T-cell (primary cell): ENCODE measurements at regions not wholly inside any gene's neighbourhood (a gene's known extent, or its start where the extent isn't known, plus 50 kb on each side); places are given as distances from the start of the nearest gene placed in this dataset.

Experiments
- ATAC-seq, 4 experiments: fragments of 200-7000 bp in 3 of 4; fragments of 150-1000 bp in 1 of 4; cut with Tn5 transposase; replicated peaks in 1 of 4; 1 replicate in 3 of 4; 2 replicates in 1 of 4; pipeline ENCODE4 v1.10.0; 2021; ENCODE audit warnings: moderate library complexity in 3 of 4, mild to moderate bottlenecking in 2 of 4, moderate number of reproducible peaks in 1 of 4
- CTCF ChIA-PET, 2 donors: fragments of 300-600 bp; sonication (Branson Sonifier 250); formaldehyde crosslinking; loops; one replicate each; lab custom pipeline; 2022; ENCODE audit warnings: antibody characterized with exemption in 2 of 2; lab: Charles Lee
- POLR2A ChIA-PET, 2 donors: fragments of 300-600 bp; sonication (Branson Sonifier 250); formaldehyde crosslinking; loops; one replicate each; lab custom pipeline; 2022; ENCODE audit warnings: antibody characterized with exemption in 2 of 2; lab: Charles Lee
- DNase-seq, 35 experiments: peaks; one replicate each; pipeline versions ENCODE4 v3.0.0 to v3.0.0-alpha.2; 2013 to 2023
- H3K27ac ChIP-seq: one replicate; pipeline ENCODE4 v1.5.1; 2013; ENCODE audit warnings: low read length
- H3K27me3 ChIP-seq, 2 experiments: replicated peaks in 1 of 2; 1 replicate in 1 of 2; 2 replicates in 1 of 2; pipeline versions ENCODE4 v1.6.1 to v1.7.0; 2013; ENCODE audit warnings: low read length in 1 of 2, mixed read lengths in 1 of 2; ENCODE audit not compliant: control insufficient read depth in 2 of 2, insufficient read depth in 2 of 2; ENCODE audit errors: extremely low read depth in 1 of 2
- H3K36me3 ChIP-seq, 2 donors: 1 replicate in 1 of 2; 2 replicates in 1 of 2; pipeline versions ENCODE4 v1.6.1 to v1.7.0; 2013; ENCODE audit warnings: low read length in 1 of 2; ENCODE audit not compliant: control insufficient read depth in 2 of 2, insufficient read depth in 1 of 2; ENCODE audit errors: extremely low read depth in 1 of 2
- H3K4me1 ChIP-seq, 2 experiments: 1 replicate in 1 of 2; 2 replicates in 1 of 2; pipeline versions ENCODE4 v1.6.1 to v1.7.0; 2013; ENCODE audit warnings: low read length in 2 of 2, mixed read lengths in 1 of 2; ENCODE audit not compliant: insufficient read depth in 2 of 2, control insufficient read depth in 1 of 2; ENCODE audit errors: extremely low read depth in 1 of 2
- H3K4me3 ChIP-seq, 2 donors: 1 replicate in 1 of 2; 2 replicates in 1 of 2; pipeline versions ENCODE4 v1.5.1 to v1.7.0; 2013; ENCODE audit warnings: mild to moderate bottlenecking in 2 of 2, low read length in 1 of 2, moderate library complexity in 1 of 2; ENCODE audit not compliant: control insufficient read depth in 1 of 2; ENCODE audit errors: extremely low read depth in 1 of 2
- H3K9me3 ChIP-seq: 2 replicates; pipeline ENCODE4 v1.7.0; 2013
- H3K27ac Mint-ChIP-seq, 2 donors: one replicate each; pipeline ENCODE4 v1.8.0; 2020 to 2021; ENCODE audit warnings: mild to moderate bottlenecking in 2 of 2, mixed read lengths in 2 of 2
- H3K27me3 Mint-ChIP-seq, 2 donors: one replicate each; pipeline ENCODE4 v1.8.0; 2021 to 2022; ENCODE audit warnings: mixed read lengths in 2 of 2
- H3K36me3 Mint-ChIP-seq: one replicate; pipeline ENCODE4 v1.8.0; 2021; ENCODE audit warnings: mixed read lengths
- H3K4me1 Mint-ChIP-seq, 3 donors: one replicate each; pipeline ENCODE4 v1.8.0; 2020 to 2022; ENCODE audit warnings: mixed read lengths in 3 of 3, mild to moderate bottlenecking in 1 of 3
- H3K4me3 Mint-ChIP-seq, 3 donors: one replicate each; pipeline ENCODE4 v1.8.0; 2020 to 2022; ENCODE audit warnings: mild to moderate bottlenecking in 3 of 3, mixed read lengths in 3 of 3, moderate library complexity in 3 of 3
- H3K9me3 Mint-ChIP-seq, 3 donors: one replicate each; pipeline ENCODE4 v1.8.0; 2020 to 2022; ENCODE audit warnings: mixed read lengths in 3 of 3
- WGBS: methylation state at CpG from one replicate; pipeline ENCODE4 v1.1.5; 2013; ENCODE audit warnings: missing lambda C conversion rate; ENCODE audit not compliant: insufficient coverage; 5-methylcytosine and 5-hydroxymethylcytosine counted together

DNA sequence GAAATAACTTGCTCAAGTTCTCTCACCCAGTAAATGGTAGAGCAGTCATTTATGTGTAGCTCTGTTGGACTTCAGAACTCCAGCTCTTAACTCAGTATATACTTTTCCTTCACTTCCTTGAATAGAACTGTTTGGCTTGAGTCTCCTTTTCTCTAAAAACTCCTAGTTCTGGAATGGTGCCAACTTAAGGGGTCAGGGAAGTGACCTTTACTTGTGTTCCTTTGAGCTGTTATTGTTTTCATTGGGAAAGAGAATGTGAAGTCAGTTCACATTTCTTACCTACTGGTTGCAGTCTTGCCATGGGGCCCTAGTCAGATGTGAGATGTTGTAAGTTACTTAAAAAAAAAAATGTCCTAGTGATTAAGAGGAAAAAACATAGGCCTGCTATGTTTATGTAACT is 77.0 kb upstream of the MACF1 start:
- no peaks in the 10 kb centered on the region for H3K9me3 Mint-ChIP-seq
- no peak overlapping the region for H3K4me3 Mint-ChIP-seq
- no peaks in the 10 kb centered on the region for H3K36me3 Mint-ChIP-seq
- Histone ChIP-seq H3K4me1 (no peaks in the 10 kb centered on the region), H3K27ac (no peak overlapping the region), H3K36me3 (no peaks in the 10 kb centered on the region), H3K9me3 (no peaks in the 10 kb centered on the region), H3K4me3 (no peak overlapping the region), H3K27me3 (no peaks in the 10 kb centered on the region)
- ATAC-seq = no peak
- DNase-seq = no peak
- no peaks in the 10 kb centered on the region for H3K27me3 Mint-ChIP-seq
- POLR2A ChIA-PET = no interaction called here
- CTCF ChIA-PET = no interaction called here
- peaks cover 0 to 8% (median 6%) of the 10 kb centered on the region in 3 donors for H3K4me1 Mint-ChIP-seq
- H3K27ac Mint-ChIP-seq = no peak overlapping the region

DNA sequence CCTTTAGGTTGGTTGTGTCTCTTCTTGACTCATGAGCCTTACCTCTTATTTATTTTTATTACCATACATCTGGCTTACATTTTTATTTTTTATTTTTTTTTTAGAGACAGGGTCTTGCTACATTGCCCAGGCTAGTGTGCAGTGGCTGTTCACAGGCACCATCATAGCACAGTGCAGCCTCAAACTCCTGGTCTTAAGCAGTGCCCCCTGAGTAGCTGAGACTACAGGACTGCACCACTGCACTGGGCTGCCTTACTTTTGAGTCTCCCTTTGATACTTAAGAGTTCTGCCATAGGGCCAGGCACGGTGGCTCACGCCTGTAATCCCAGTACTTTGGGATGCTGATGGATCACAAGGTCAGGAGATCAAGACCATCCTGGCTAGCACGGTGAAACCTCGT is 76.4 kb upstream of the MACF1 start:
- Histone ChIP-seq H3K4me1 (no peaks in the 10 kb centered on the region), H3K36me3 (no peaks in the 10 kb centered on the region), H3K9me3 (no peaks in the 10 kb centered on the region), H3K27me3 (no peaks in the 10 kb centered on the region), H3K27ac (no peak overlapping the region), H3K4me3 (no peak overlapping the region)
- H3K9me3 Mint-ChIP-seq = no peaks in the 10 kb centered on the region
- ATAC-seq (no peak), DNase-seq (no peak)
- CTCF ChIA-PET = no interaction called here
- POLR2A ChIA-PET = no interaction called here
- H3K4me3 Mint-ChIP-seq = no peak overlapping the region
- no peak overlapping the region for H3K27ac Mint-ChIP-seq
- H3K27me3 Mint-ChIP-seq = no peaks in the 10 kb centered on the region
- H3K4me1 Mint-ChIP-seq = peaks cover 0 to 8% (median 6%) of the 10 kb centered on the region in 3 donors
- WGBS = 70% methylated on average over 2 of the region's 4 CpGs
- H3K36me3 Mint-ChIP-seq = no peaks in the 10 kb centered on the region

GRCh38 chr1:39128959-39129358 is 75.5 kb upstream of the MACF1 start:
- CTCF ChIA-PET = no interaction called here
- Mint-ChIP-seq H3K9me3 (no peaks in the 10 kb centered on the region), H3K36me3 (no peaks in the 10 kb centered on the region), H3K4me3 (no peak overlapping the region), H3K27ac (no peak overlapping the region), H3K27me3 (no peaks in the 10 kb centered on the region), H3K4me1 (peaks cover 0 to 8% (median 6%) of the 10 kb centered on the region in 3 donors)
- H3K4me3 ChIP-seq = no peak overlapping the region
- H3K27me3 ChIP-seq = no peaks in the 10 kb centered on the region
- WGBS = no CpG with 5 or more reads among the region's 2 CpGs
- H3K27ac ChIP-seq = no peak overlapping the region
- no peaks in the 10 kb centered on the region for H3K4me1 ChIP-seq
- DNase-seq (no peak), ATAC-seq (no peak)
- H3K9me3 ChIP-seq = no peaks in the 10 kb centered on the region
- H3K36me3 ChIP-seq = no peaks in the 10 kb centered on the region
- POLR2A ChIA-PET = interaction anchor here in 1 of 2 donors (0.7 kb wide), 1 partner anchor 12 kb away, joined by 5 read pairs; no protein-coding TSS in a partner anchor

DNA sequence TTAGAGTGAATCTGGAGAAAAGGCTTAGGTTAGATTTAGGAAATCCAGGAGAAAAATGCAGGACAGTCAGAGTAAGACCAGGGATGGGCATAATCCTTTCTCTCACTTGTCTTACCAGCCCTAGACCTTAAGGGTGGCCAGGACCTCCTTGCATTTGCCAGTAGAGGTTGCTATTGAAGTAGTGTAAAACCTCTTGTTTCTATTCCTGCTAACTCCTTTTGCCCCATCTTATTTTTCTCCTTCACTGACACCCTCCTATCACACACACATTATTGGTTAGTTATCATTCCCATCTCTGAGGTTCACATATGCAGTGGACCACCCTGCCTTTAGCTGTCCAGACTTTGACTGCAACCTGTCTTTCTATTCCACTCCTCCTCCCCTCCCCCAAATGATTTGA is 75.0 kb upstream of the MACF1 start:
- H3K9me3 Mint-ChIP-seq = no peaks in the 10 kb centered on the region
- Histone ChIP-seq H3K36me3 (no peaks in the 10 kb centered on the region), H3K9me3 (no peaks in the 10 kb centered on the region), H3K27me3 (no peaks in the 10 kb centered on the region), H3K4me3 (no peak overlapping the region), H3K27ac (no peak overlapping the region), H3K4me1 (no peaks in the 10 kb centered on the region)
- H3K36me3 Mint-ChIP-seq = no peaks in the 10 kb centered on the region
- H3K27ac Mint-ChIP-seq = no peak overlapping the region
- ATAC-seq (peak in 2 of 4 experiments; percentile 40 to 52), DNase-seq (peak in 1 of 35 experiments; percentile 20)
- no peak overlapping the region for H3K4me3 Mint-ChIP-seq
- CTCF ChIA-PET = no interaction called here
- POLR2A ChIA-PET = no interaction called here
- no peaks in the 10 kb centered on the region for H3K27me3 Mint-ChIP-seq
- peaks cover 0 to 8% (median 6%) of the 10 kb centered on the region in 3 donors for H3K4me1 Mint-ChIP-seq

GRCh38 chr1:39130325-39130724 is 74.2 kb upstream of the MACF1 start:
- POLR2A ChIA-PET = no interaction called here
- no CpG with 5 or more reads among the region's 1 CpG for WGBS
- peaks cover 0 to 8% (median 6%) of the 10 kb centered on the region in 3 donors for H3K4me1 Mint-ChIP-seq
- H3K4me3 Mint-ChIP-seq = no peak overlapping the region
- H3K27me3 Mint-ChIP-seq = no peaks in the 10 kb centered on the region
- H3K9me3 Mint-ChIP-seq = no peaks in the 10 kb centered on the region
- Histone ChIP-seq H3K27me3 (no peaks in the 10 kb centered on the region), H3K4me3 (no peak overlapping the region), H3K27ac (no peak overlapping the region), H3K4me1 (no peaks in the 10 kb centered on the region), H3K36me3 (no peaks in the 10 kb centered on the region), H3K9me3 (no peaks in the 10 kb centered on the region)
- no peak for DNase-seq
- CTCF ChIA-PET = no interaction called here
- H3K27ac Mint-ChIP-seq = no peak overlapping the region
- no peak for ATAC-seq
- no peaks in the 10 kb centered on the region for H3K36me3 Mint-ChIP-seq

GRCh38 chr1:39131940-39132339 is 72.6 kb upstream of the MACF1 start:
- no peaks in the 10 kb centered on the region for H3K27me3 ChIP-seq
- CTCF ChIA-PET = interaction anchor here in 1 of 2 donors (0.6 kb wide), 1 partner anchor 128 kb away, joined by 3 read pairs; no protein-coding TSS in a partner anchor
- POLR2A ChIA-PET = interaction anchor here in 1 of 2 donors (0.6 kb wide), 1 partner anchor 102 kb away, joined by 3 read pairs; no protein-coding TSS in a partner anchor
- H3K9me3 ChIP-seq = no peaks in the 10 kb centered on the region
- ATAC-seq (no peak), DNase-seq (no peak)
- H3K27me3 Mint-ChIP-seq = no peaks in the 10 kb centered on the region
- H3K27ac ChIP-seq = no peak overlapping the region
- no peak overlapping the region for H3K27ac Mint-ChIP-seq
- WGBS = no CpG with 5 or more reads among the region's 2 CpGs
- no peak overlapping the region for H3K4me3 ChIP-seq
- H3K4me1 Mint-ChIP-seq = peaks cover 0 to 8% (median 6%) of the 10 kb centered on the region in 3 donors
- H3K36me3 ChIP-seq = no peaks in the 10 kb centered on the region
- H3K9me3 Mint-ChIP-seq = no peaks in the 10 kb centered on the region
- H3K4me3 Mint-ChIP-seq = no peak overlapping the region
- H3K36me3 Mint-ChIP-seq = no peaks in the 10 kb centered on the region
- no peaks in the 10 kb centered on the region for H3K4me1 ChIP-seq
